ENCODE measurements at regions not wholly inside any gene's neighbourhood (a gene's known extent, or its start where the extent isn't known, plus 50 kb on each side); places are given as distances from the start of the nearest gene placed in this dataset.

DNA sequence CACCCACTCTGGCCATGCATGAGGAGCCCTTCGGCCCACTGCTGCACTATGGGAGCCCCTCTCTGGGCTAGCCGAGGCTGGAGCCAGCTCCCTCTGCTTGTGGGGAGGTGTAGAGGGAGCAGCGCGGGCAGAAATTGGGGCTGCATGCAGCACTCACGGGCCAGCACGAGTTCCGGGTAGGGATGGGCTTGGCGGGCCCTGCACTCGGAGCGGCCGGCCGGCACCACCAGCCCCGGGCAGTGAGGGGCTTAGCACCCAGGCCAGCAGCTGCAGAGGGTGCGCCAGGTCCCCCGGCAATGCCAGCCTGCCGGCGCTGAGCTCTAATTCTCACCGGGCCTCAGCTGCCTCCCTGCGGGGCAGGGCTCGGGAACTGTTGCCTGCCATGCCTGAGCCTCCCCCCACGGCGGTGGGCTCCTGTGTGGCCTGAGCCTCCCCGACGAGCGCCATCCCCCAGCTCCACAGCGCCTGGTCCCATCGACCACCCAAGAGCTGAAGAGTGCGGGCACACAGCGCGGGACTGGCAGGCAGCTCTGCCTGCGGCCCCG is 209.0 kb downstream of the LTN1 start:
- DNase-seq: no peak

GRCh38 chr21:28781602-28782276 is 210.9 kb downstream of the LTN1 start:
- no peak for DNase-seq

GRCh38 chr21:28779914-28780313 is 212.8 kb downstream of the LTN1 start:
- no peak for DNase-seq

DNA sequence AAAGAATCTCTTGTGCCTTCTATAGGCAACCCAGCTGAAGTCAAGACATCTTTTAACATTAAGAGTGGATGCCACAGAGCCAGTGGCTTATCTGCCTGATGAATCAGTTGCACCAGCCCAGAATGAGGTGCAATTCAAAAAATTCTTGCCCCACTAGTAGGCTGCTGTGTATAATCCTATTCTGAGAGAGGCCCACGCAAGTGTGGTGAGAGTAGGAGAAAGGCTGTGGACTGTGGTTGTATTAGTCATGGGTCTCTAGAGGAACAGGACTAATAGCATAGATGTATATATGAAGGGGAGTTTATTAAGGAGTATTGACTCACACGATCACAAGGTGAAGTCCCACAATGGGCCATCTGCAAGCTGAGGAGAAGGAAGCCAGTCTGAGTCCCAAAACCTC is 216.4 kb downstream of the LTN1 start:
- peak; percentile 45 for DNase-seq

- no peak for DNase-seq
Measured at GRCh38 chr21:28775071-28775470, 217.6 kb downstream of the LTN1 start.

DNA sequence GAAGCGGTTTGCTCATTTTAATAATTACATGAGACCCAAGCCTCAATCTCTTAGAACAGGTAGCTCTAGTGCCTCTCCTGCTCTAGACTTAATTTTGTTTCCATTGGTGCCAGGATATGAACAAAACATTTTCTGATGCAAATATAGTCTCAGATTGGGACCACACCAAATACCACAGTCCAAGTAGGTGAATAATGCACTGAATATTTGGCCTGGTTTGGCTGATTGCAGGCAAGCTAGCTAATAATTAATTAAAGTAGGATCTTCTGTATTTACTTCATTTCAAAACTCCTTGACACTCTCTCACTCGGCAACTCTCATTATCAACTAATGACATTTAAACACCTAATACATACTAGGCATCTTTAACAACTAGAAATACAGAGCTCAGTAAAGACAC is 219.6 kb downstream of the LTN1 start:
- no peak for DNase-seq

DNA sequence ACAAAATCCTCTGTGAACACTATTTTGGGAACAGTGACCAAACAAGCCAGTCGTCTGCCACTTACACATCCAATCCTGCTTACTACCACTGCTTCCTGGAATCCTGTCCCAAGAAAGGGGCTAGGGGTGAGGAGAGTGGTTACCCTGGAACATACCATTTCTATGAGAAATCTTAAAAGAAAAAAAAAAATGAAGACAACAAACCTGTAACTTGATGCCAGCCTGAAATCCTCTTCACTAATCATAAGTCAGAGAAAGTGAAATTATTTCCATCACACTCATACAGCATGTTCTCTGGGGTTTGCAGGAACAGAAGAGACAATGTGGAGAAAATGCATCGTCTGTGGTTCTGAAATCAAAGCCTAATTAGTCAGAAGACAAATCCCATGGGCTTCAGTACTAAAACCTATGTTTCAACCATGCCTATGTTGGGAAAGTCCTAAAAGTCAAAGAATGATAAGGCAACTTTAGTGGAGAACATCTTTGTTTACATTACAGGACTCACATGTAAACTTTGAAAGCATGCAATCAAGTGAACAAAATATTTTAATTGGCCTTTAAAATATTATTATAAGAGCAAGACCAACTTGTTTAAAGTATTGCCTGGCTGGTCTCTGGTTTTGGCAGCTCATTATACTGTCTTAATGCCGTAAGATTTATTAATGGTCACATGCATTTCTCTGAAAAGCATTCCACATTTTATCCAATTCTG is 220.7 kb downstream of the LTN1 start:
- DNase-seq: no peak

DNA sequence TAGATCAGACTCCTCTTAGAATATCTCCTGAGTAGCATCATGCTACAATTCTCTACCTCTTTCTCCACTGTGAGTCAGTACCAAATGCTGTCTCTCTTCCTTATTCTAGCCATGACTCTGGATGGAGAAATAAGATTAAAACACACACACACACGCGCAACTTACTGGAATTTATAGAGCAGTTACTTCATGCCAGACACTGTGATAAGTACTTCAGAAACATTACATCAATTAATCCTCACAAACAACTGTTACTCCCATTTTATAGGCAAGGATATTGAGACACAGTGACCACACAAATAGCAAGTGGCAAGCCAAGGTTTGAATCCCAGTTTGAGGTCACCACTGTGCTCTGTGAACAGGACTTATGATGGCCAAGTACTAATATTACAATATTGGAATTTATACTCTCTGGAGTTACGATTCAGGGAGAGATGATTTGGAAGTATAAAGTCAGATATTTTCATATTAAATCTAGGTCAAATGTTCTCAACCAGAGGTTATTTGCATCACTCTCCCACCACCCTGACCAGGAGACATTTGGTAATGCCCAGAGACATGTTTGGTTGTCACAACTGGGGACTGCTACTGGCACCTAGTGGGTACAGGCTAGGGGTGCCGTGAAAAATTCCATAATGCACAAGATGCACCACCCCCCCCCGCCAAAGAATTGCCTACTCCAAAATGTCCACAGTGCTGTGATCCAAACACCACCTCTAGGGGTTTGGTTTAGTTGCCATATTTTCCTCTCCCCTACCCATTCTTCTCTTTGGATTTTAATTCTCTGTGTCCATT is 221.6 kb downstream of the LTN1 start:
- no peak for DNase-seq

- no peak for DNase-seq
Measured at GRCh38 chr21:28769683-28770082, 223.0 kb downstream of the LTN1 start.

DNA sequence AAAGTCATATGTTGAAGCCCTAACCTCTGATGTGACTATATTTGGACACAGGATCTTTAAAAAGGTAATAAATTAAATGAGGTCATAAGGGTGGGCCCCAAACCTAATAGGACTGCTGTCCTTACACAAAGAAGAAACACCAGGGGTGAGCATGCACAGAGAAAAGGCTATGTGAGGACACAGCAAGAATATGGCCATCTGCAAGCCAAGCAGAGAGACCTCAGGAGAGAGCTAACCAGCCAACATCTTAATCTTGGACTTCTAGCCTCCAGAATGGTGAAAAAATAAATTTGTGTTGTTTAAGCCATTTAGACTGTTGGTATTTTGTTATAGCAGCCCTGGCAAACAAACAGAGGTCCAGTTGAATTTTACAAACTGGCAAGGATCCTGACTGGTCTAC is 223.9 kb downstream of the LTN1 start:
- no peak for DNase-seq

DNA sequence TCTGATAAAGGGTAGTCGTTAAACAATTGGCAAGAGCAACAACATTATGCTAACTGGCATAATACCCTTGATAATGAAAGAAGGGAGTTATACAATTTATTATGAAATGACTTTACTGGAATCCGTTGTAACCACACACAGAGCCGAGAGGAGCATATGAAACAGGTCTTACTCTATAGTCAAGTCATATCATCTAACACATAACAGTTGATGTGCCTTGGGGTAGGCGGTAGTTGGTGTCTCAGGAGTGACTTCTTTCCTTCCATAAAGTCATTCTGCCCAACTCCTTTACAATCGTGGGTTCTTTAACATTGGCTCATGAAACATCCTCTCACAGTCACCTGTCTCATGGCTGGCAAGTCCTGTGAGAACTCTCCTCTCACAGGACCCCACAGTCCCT is 225.2 kb downstream of the LTN1 start:
- DNase-seq: peak; percentile 15

- DNase-seq: no peak
Measured at GRCh38 chr21:28763809-28764418, 228.8 kb downstream of the LTN1 start.

- DNase-seq: no peak
Measured at GRCh38 chr21:28762357-28762735, 230.3 kb downstream of the LTN1 start.

GRCh38 chr21:28761674-28762356 is 230.9 kb downstream of the LTN1 start:
- no peak for DNase-seq

GRCh38 chr21:28758883-28759242 is 233.8 kb downstream of the LTN1 start:
- DNase-seq: no peak

- DNase-seq: no peak
Measured at GRCh38 chr21:28758042-28758882, 234.4 kb downstream of the LTN1 start.

- DNase-seq: no peak
Measured at GRCh38 chr21:28754862-28755261, 237.8 kb downstream of the LTN1 start.

DNA sequence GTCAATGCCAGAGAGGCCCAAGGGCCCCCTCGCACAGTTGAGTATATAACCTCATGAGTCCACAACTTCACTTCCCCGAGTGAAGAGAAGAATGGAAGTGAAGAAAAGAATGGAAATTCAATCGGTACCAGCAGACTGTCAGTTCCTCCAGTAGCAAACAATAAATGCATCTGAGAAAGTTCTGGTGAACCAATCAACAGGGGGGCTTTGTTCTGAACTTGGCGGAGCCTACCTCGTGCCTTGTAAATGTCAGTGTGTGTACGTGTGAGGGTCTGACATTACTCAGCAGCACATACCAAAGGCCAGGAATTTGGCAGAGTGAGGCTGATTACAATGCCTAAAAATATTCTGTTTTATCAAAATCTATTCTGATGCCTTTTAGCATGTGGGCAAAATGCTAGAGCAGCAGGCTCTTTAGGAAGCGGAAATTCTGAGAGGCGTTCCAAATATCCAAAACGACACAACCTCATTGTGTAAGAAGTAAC is 238.5 kb downstream of the LTN1 start:
- no peak for DNase-seq

DNA sequence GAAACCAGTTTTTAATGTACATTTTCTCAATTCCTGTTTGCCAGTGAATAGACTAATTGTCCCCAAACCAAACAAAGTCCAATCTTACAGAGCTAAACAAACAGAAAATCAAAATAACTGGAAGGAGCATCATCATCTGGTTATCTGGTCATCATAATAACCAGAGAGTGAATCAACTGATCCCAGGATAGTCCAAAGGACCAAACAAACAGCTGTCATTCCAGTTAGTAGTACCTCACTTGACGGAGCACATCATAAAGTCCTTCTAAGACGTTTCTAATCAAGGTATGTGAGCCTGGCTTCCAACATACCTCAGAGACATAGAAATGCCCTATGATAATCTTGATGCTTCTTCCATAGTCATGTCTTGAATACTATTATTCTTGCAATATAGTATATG is 240.5 kb downstream of the LTN1 start:
- no peak for DNase-seq

GRCh38 chr21:28751176-28751575 is 241.5 kb downstream of the LTN1 start:
- DNase-seq: no peak

DNA sequence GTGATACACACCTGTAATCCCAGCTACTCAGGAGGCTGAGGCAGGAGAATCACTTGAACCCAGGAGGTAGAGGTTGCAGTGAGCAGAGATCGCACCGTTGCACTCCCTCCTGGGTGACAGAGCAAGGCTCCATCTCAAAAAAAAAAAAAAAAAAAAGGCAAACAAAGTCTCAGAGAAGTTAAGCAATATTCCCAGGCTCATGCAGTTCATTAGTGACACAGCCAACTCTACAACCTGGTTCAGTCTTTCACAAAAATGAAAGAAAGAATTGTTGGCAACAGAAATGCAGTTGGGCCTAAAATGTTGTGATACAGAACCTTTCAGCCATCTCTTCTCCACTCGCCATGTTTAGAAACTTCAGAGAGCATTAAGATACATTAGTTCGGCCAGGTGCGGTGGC is 242.1 kb downstream of the LTN1 start:
- DNase-seq: no peak

- no peak for DNase-seq
Measured at GRCh38 chr21:28749536-28749935, 243.1 kb downstream of the LTN1 start.
